Spleen (tissue), 7 donors: ENCODE measurements at regions not wholly inside any gene's neighbourhood (a gene's known extent, or its start where the extent isn't known, plus 50 kb on each side); places are given as distances from the start of the nearest gene placed in this dataset.

ENCODE experiments used
- POLR2A ChIP-seq, 3 donors: fragments of 450-650 bp; IDR thresholded peaks; one replicate each; pipeline ENCODE4 v1.5.1; 2017; ENCODE audit warnings: antibody characterized with exemption in 3 of 3, mild to moderate bottlenecking in 1 of 3
- POLR2AphosphoS5 ChIP-seq, 3 donors: sonication (generic); formaldehyde crosslinking; IDR thresholded peaks; one replicate each; pipeline ENCODE4 v1.5.1; 2017; ENCODE audit warnings: antibody characterized with exemption in 3 of 3
- TF ChIP-seq, protein P1 (sequence below), 11 experiments: fragments of 200-600 bp in 7 of 11; fragments of 450-650 bp in 4 of 11; sonication (generic) in 4 of 11; IDR thresholded peaks in 8 of 11; conservative IDR thresholded peaks in 3 of 11; 1 replicate in 7 of 11; 2 replicates in 4 of 11; pipeline versions ENCODE4 v1.4.0 to v1.8.0; 2016 to 2021; ENCODE audit warnings: antibody characterized with exemption in 11 of 11, inconsistent platforms in 4 of 11, mild to moderate bottlenecking in 1 of 11
- donor health status: DM: no; HTN: no; CAD: no; lungs with moderate emphysema.
- donor health status: DM: no; HTN: no; CAD: no.
- donor health status: DM: no; HTN: no; CAD: no.

GRCh38 chr12:4107436-4107878 lies 166.1 kb upstream of the CCND2 start:
- peak in 1 of 3 donors; percentile 46 for TF ChIP-seq POLR2AphosphoS5 (IDR thresholded peaks at IDR 0.05)
- TF ChIP-seq, protein P1, sequence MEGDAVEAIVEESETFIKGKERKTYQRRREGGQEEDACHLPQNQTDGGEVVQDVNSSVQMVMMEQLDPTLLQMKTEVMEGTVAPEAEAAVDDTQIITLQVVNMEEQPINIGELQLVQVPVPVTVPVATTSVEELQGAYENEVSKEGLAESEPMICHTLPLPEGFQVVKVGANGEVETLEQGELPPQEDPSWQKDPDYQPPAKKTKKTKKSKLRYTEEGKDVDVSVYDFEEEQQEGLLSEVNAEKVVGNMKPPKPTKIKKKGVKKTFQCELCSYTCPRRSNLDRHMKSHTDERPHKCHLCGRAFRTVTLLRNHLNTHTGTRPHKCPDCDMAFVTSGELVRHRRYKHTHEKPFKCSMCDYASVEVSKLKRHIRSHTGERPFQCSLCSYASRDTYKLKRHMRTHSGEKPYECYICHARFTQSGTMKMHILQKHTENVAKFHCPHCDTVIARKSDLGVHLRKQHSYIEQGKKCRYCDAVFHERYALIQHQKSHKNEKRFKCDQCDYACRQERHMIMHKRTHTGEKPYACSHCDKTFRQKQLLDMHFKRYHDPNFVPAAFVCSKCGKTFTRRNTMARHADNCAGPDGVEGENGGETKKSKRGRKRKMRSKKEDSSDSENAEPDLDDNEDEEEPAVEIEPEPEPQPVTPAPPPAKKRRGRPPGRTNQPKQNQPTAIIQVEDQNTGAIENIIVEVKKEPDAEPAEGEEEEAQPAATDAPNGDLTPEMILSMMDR (IDR thresholded peaks at IDR 0.05 in 8 of 11, conservative IDR thresholded peaks at IDR 0.05 in 3 of 11) = peak; percentile 67 to 91 (median 82)
- no peak for TF ChIP-seq POLR2A (IDR thresholded peaks at IDR 0.05)
